GM18951 (cell line): ENCODE measurements at regions not wholly inside any gene's neighbourhood (a gene's known extent, or its start where the extent isn't known, plus 50 kb on each side); places are given as distances from the start of the nearest gene placed in this dataset.

Experiments used
- POLR2A ChIP-seq: IDR thresholded peaks from 4 replicates; pipeline ENCODE4 v1.6.1; 2011; ENCODE audit warnings: mild to moderate bottlenecking; ENCODE audit not compliant: insufficient read length, insufficient read depth; ENCODE audit errors: extremely low read depth
- in situ Hi-C: fragments of 300-500 bp; cut with MboI; formaldehyde crosslinking; loops from one replicate; pipeline ENCODE4 v1.12.0; 2022; ENCODE audit warnings: low sequenced_read_pairs, mixed read lengths, inconsistent platforms; ENCODE audit not compliant: unreplicated experiment

DNA sequence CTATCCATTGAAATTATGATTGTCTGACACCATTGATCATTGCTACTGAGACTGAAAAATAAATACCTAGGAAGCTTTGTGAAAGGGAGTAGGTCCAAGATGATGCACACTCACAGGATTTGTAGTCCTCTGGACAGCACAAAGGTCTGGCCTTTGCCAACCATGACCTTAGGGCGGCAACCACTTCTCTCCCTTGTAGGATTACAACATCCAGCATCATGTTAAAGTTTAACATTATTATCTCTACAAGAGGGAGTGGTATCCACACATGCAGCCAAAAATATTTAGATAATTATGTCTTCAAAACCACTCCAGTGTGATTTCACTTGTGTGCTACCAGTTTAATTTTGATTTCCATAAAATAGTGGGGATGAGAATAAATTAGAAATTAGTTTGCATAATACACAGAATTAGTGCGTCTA lies 51.1 kb upstream of the NHSL1 start:
- in situ Hi-C loops: no loop called here
- no peak for TF ChIP-seq POLR2A

- TF ChIP-seq POLR2A: no peak
- in situ Hi-C loops: no loop called here
Measured at GRCh38 chr6:138554146-138554545, 54.9 kb upstream of the NHSL1 start.

GRCh38 chr6:138555421-138555988 lies 56.2 kb upstream of the NHSL1 start:
- in situ Hi-C loops: no loop called here
- TF ChIP-seq POLR2A: no peak

- no peak for TF ChIP-seq POLR2A
- in situ Hi-C loops: no loop called here
Measured at GRCh38 chr6:138557147-138557546, 57.9 kb upstream of the NHSL1 start.

- in situ Hi-C loops: no loop called here
- no peak for TF ChIP-seq POLR2A
Measured at GRCh38 chr6:138559143-138559542, 59.8 kb upstream of the NHSL1 start.

- in situ Hi-C loops: no loop called here
- TF ChIP-seq POLR2A: no peak
Measured at GRCh38 chr6:138560130-138560860, 61.0 kb upstream of the NHSL1 start.

- in situ Hi-C loops: no loop called here
- no peak for TF ChIP-seq POLR2A
Measured at GRCh38 chr6:138562691-138563090, 63.4 kb upstream of the NHSL1 start.

GRCh38 chr6:138563231-138563630 lies 63.9 kb upstream of the NHSL1 start:
- in situ Hi-C loops: no loop called here

DNA sequence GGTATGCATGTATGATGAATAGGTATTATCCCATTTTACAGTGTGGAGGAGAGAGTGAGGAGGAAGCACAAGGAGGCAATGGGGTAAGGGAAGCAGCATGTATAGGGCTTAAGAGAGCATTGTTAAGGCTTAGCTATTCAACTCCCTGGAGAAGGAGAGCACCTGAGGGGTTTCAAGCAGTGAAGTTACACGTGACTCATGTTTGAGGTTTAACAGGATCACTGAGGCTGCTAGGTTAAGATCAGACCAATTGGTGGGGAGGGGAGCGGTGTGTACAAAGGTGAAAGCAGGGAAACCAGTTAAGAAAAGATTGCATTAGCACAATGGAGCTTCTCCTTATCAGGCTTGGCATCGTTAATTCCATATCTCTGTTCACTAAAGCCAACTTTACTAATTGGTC lies 64.4 kb upstream of the NHSL1 start:
- no peak for TF ChIP-seq POLR2A
- in situ Hi-C loops: no loop called here

More at GRCh38 chr6:138563231-138563630, 63.9 kb upstream of the NHSL1 start:
- TF ChIP-seq POLR2A: no peak

- in situ Hi-C loops: no loop called here
- TF ChIP-seq POLR2A: no peak
Measured at GRCh38 chr6:138564170-138564721, 65.0 kb upstream of the NHSL1 start.

DNA sequence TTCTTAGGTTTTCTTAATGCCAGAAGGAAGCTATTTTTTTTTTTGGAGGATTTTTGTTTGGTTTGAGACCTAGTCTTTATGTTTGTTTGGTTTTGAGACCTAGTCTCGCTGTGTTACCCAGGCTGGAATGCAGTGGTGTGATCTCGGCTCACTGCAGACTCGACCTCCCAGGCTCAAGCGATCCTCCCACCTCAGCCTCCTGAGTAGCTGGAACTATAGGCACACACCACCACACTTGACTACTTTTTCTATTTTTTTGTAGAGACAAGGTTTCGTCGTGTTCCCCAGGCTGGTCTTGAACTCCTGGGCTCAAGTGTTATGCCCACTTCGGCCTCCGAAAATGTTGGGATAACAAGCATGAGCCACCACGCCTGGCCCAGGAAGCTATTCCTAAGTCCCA lies 67.8 kb upstream of the NHSL1 start:
- no peak for TF ChIP-seq POLR2A
- in situ Hi-C loops: no loop called here

DNA sequence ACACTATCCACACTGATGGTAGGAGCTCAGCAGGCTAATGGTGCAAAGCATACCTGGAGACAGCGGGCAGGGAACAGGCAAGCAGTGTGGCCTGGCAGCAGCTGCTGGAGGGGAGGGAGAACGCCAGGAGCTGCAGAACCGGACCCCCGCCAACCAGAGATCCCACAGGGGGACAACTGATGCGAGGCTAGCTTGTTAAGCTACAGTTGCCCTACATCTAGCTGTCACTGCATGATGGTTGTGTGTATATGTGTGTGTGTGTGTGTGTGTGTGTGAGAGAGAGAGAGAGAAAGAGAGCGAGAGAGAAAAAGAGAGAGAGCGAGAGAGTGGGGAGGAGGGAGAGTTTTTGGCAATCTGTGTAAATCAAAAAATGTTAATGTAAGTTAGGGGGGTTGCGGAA lies 69.7 kb upstream of the NHSL1 start:
- in situ Hi-C loops: no loop called here
- TF ChIP-seq POLR2A: no peak

DNA sequence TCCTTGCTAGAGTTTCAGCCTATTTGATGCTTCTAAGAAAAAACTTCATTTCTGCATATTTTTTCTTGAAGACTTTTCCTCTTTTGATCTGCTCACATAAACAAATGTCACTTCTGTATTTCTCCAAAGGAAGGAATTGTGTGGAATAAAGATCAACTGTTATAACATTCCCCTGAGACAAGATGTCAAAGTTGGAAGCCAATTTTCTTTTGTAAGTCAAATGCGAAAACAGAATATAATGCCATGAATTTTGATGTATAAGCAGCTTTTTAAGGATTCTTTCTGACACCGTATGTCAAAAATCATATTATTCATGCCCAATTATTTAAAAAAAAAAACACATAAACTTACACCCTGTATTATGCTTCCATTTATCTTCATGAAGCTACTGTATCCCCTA lies 70.3 kb upstream of the NHSL1 start:
- no peak for TF ChIP-seq POLR2A
- in situ Hi-C loops: no loop called here
